ENCODE measurements at regions not wholly inside any gene's neighbourhood (a gene's known extent, or its start where the extent isn't known, plus 50 kb on each side); places are given as distances from the start of the nearest gene placed in this dataset.

DNA sequence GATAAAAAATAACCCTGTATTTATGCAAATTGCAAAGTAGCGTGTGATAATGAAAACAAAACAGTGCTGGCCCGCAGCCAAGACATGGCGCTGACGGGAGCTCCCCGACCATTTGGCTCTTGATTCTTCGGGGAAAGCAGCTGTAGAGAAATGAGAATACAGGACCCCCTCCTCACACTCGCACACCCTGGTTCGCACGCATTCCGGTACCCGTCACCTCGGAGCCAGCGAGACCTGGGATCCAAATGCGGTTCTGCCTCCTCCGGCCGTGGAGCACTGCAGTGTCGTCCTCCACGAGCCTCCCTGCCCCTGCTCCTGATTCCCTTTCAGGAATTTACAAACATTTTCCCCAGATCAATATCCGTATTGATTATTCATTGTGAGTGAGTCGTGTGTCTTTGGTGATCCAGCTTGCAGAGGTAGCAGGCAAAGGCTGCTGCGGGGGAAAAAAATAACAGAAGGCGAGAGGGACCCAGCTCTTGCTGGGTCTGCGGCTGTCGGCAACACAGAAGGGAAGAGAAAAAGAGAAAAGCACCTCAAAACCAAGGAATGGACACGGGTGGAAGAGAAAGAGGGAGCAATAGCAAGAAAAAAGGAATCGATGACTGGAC is 184.1 kb upstream of the ZFHX3 start (continued):
- TF ChIP-seq, protein P1, sequence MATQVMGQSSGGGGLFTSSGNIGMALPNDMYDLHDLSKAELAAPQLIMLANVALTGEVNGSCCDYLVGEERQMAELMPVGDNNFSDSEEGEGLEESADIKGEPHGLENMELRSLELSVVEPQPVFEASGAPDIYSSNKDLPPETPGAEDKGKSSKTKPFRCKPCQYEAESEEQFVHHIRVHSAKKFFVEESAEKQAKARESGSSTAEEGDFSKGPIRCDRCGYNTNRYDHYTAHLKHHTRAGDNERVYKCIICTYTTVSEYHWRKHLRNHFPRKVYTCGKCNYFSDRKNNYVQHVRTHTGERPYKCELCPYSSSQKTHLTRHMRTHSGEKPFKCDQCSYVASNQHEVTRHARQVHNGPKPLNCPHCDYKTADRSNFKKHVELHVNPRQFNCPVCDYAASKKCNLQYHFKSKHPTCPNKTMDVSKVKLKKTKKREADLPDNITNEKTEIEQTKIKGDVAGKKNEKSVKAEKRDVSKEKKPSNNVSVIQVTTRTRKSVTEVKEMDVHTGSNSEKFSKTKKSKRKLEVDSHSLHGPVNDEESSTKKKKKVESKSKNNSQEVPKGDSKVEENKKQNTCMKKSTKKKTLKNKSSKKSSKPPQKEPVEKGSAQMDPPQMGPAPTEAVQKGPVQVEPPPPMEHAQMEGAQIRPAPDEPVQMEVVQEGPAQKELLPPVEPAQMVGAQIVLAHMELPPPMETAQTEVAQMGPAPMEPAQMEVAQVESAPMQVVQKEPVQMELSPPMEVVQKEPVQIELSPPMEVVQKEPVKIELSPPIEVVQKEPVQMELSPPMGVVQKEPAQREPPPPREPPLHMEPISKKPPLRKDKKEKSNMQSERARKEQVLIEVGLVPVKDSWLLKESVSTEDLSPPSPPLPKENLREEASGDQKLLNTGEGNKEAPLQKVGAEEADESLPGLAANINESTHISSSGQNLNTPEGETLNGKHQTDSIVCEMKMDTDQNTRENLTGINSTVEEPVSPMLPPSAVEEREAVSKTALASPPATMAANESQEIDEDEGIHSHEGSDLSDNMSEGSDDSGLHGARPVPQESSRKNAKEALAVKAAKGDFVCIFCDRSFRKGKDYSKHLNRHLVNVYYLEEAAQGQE (IDR thresholded peaks at IDR 0.05; ENCODE audit: low read depth), result no peak

DNA sequence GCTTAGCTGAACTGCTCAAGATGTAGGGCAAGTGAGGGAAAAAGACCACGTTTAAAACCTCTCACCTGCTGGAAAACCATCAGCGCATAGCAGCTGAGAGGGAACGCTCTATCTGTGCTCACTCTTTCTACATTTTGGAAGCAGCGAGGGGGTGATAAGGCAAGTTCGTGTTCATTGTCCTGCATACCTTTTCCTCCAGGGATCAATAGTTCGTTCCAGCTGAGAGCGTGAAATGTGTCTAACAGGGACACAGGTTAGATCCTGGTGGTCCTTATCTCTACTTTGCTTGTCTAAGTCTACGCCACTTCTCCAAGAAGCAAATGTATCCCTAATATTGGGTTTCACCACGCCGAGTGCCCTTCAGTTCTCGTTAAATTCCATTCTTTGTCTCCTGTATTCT is 183.5 kb upstream of the ZFHX3 start:
- H3K4me2 ChIP-seq (ENCODE audit: low read length), result no peak overlapping the region
- no peaks in the 10 kb centered on the region; the same call in 1 of the 2 replicates for H3K27me3 ChIP-seq (ENCODE audit: insufficient read depth, low read length)
- H3K36me3 ChIP-seq (ENCODE audit: control insufficient read depth in 1 of 2, insufficient read depth in 2 of 2, low read length in 2 of 2), result no peaks in the 10 kb centered on the region
- H3K9me3 ChIP-seq (ENCODE audit: control insufficient read depth in 1 of 2, insufficient read depth in 1 of 2, low read depth in 1 of 2, low read length in 2 of 2), result no peaks in the 10 kb centered on the region
- no peaks in the 10 kb centered on the region for H3K79me2 ChIP-seq (ENCODE audit: insufficient read depth, low read length)
- no peaks in the 10 kb centered on the region for H3K9me2 ChIP-seq (ENCODE audit: insufficient read depth)
- ATAC-seq, result no peak
- no peaks in the 10 kb centered on the region for H4K20me1 ChIP-seq (ENCODE audit: insufficient read depth)
- CTCF ChIA-PET, result no interaction called here
- BruUV-seq (replicated peaks), result no TSS peak
- no peak overlapping the region for H3K4me3 ChIP-seq (replicated peaks in 1 of 2; ENCODE audit: low read depth in 1 of 2, low read length in 2 of 2)
- no peak overlapping the region for H2AFZ ChIP-seq (ENCODE audit: low read depth, low read length, poor library complexity, severe bottlenecking)
- peaks cover 3 to 16% of the 10 kb centered on the region in 2 experiments; a peak in 3 of 4 replicates for H3K4me1 ChIP-seq (ENCODE audit: control insufficient read depth in 1 of 2, insufficient read depth in 2 of 2, low read length in 2 of 2)
- DNase-seq (ENCODE audit: low read depth, low spot score), result no peak
- intact Hi-C loops (cut with micrococcal nuclease), result no loop called here
- POLR2A ChIA-PET, result no interaction called here
- RAD21 ChIA-PET (ENCODE audit: low non-redundant PET in 1 of 2, low total read pairs in 2 of 2, uncharacterized antibody in 2 of 2, unreplicated experiment in 2 of 2), result no interaction called here
- H3K9ac ChIP-seq (ENCODE audit: low read length), result no peak overlapping the region
- H3K27ac ChIP-seq (ENCODE audit: low read depth, low read length), result no peak overlapping the region
- TF ChIP-seq YY1 (IDR thresholded peaks at IDR 0.05; ENCODE audit: extremely low read depth, insufficient replicate concordance, low read depth, low read length), result no peak
- no peak for TF ChIP-seq JUND (IDR thresholded peaks at IDR 0.05)
